ENCODE measurements at regions not wholly inside any gene's neighbourhood (a gene's known extent, or its start where the extent isn't known, plus 50 kb on each side); places are given as distances from the start of the nearest gene placed in this dataset.

GRCh38 chr13:84500016-84500415 lies 617.7 kb upstream of the SLITRK1 start:
- Histone ChIP-seq H4K20me1 (ENCODE audit: control insufficient read depth, insufficient read depth, low read depth, low read length) (no peaks in the 10 kb centered on the region), H3K4me1 (ENCODE audit: control insufficient read depth, low read length) (no peaks in the 10 kb centered on the region), H3K4me2 (ENCODE audit: low read length) (no peak overlapping the region), H3K9me3 (ENCODE audit: control insufficient read depth, insufficient read depth, low read length) (no peaks in the 10 kb centered on the region), H3K79me2 (ENCODE audit: control insufficient read depth, low read length) (no peaks in the 10 kb centered on the region), H3K36me3 (ENCODE audit: control insufficient read depth, low read length) (no peaks in the 10 kb centered on the region), H3K9me2 (replicated peaks; ENCODE audit: control insufficient read depth, low read length) (no peaks in the 10 kb centered on the region), H3F3A (ENCODE audit: control insufficient read depth, insufficient read depth) (no peaks in the 10 kb centered on the region), H3K4me3 (ENCODE audit: low read length) (no peak overlapping the region), H3K27ac (ENCODE audit: low read depth, low read length) (no peak overlapping the region), H3K27me3 (ENCODE audit: control insufficient read depth, low read length) (no peaks in the 10 kb centered on the region)
- TF ChIP-seq CTCF (IDR thresholded peaks at IDR 0.05; ENCODE audit: low read depth, low read length, poor library complexity, severe bottlenecking) = no peak
- TF ChIP-seq EZH2phosphoT487 (IDR thresholded peaks at IDR 0.05; ENCODE audit: borderline replicate concordance, low read length) = no peak

GRCh38 chr13:84497613-84498012 lies 615.3 kb upstream of the SLITRK1 start:
- no peaks in the 10 kb centered on the region for H4K20me1 ChIP-seq (ENCODE audit: control insufficient read depth, insufficient read depth, low read depth, low read length)
- H3F3A ChIP-seq (ENCODE audit: control insufficient read depth, insufficient read depth) = no peaks in the 10 kb centered on the region
- H3K4me2 ChIP-seq (ENCODE audit: low read length) = no peak overlapping the region
- H3K79me2 ChIP-seq (ENCODE audit: control insufficient read depth, low read length) = no peaks in the 10 kb centered on the region
- no peaks in the 10 kb centered on the region for H3K36me3 ChIP-seq (ENCODE audit: control insufficient read depth, low read length)
- no peaks in the 10 kb centered on the region for H3K4me1 ChIP-seq (ENCODE audit: control insufficient read depth, low read length)
- no peak overlapping the region for H3K27ac ChIP-seq (ENCODE audit: low read depth, low read length)
- no peaks in the 10 kb centered on the region for H3K9me3 ChIP-seq (ENCODE audit: control insufficient read depth, insufficient read depth, low read length)
- no peak for TF ChIP-seq CTCF (IDR thresholded peaks at IDR 0.05; ENCODE audit: low read depth, low read length, poor library complexity, severe bottlenecking)
- no peak for TF ChIP-seq EZH2phosphoT487 (IDR thresholded peaks at IDR 0.05; ENCODE audit: borderline replicate concordance, low read length)
- no peaks in the 10 kb centered on the region for H3K9me2 ChIP-seq (replicated peaks; ENCODE audit: control insufficient read depth, low read length)
- H3K27me3 ChIP-seq (ENCODE audit: control insufficient read depth, low read length) = no peaks in the 10 kb centered on the region
- H3K4me3 ChIP-seq (ENCODE audit: low read length) = no peak overlapping the region

- no peak overlapping the region for H3K27ac ChIP-seq (ENCODE audit: low read depth, low read length)
- H3K9me3 ChIP-seq (ENCODE audit: control insufficient read depth, insufficient read depth, low read length) = no peaks in the 10 kb centered on the region; the same call in 1 of the 2 replicates
- H4K20me1 ChIP-seq (ENCODE audit: control insufficient read depth, insufficient read depth, low read depth, low read length) = no peaks in the 10 kb centered on the region
- no peaks in the 10 kb centered on the region for H3K9me2 ChIP-seq (replicated peaks; ENCODE audit: control insufficient read depth, low read length)
- no peak overlapping the region for H3K4me2 ChIP-seq (ENCODE audit: low read length)
- no peaks in the 10 kb centered on the region for H3K36me3 ChIP-seq (ENCODE audit: control insufficient read depth, low read length)
- H3F3A ChIP-seq (ENCODE audit: control insufficient read depth, insufficient read depth) = no peaks in the 10 kb centered on the region
- no peaks in the 10 kb centered on the region for H3K4me1 ChIP-seq (ENCODE audit: control insufficient read depth, low read length)
- H3K79me2 ChIP-seq (ENCODE audit: control insufficient read depth, low read length) = no peaks in the 10 kb centered on the region
- TF ChIP-seq CTCF (IDR thresholded peaks at IDR 0.05; ENCODE audit: low read depth, low read length, poor library complexity, severe bottlenecking) (no peak), EZH2phosphoT487 (IDR thresholded peaks at IDR 0.05; ENCODE audit: borderline replicate concordance, low read length) (no peak)
- H3K27me3 ChIP-seq (ENCODE audit: control insufficient read depth, low read length) = no peaks in the 10 kb centered on the region
- no peak overlapping the region for H3K4me3 ChIP-seq (ENCODE audit: low read length)
Measured at GRCh38 chr13:84491952-84492351, 609.7 kb upstream of the SLITRK1 start.

GRCh38 chr13:84487752-84488151 lies 605.5 kb upstream of the SLITRK1 start:
- Histone ChIP-seq H3K4me2 (ENCODE audit: low read length) (no peak overlapping the region), H3K9me3 (ENCODE audit: control insufficient read depth, insufficient read depth, low read length) (no peaks in the 10 kb centered on the region; the same call in 1 of the 2 replicates), H4K20me1 (ENCODE audit: control insufficient read depth, insufficient read depth, low read depth, low read length) (no peaks in the 10 kb centered on the region), H3K27ac (ENCODE audit: low read depth, low read length) (no peak overlapping the region), H3K27me3 (ENCODE audit: control insufficient read depth, low read length) (no peaks in the 10 kb centered on the region), H3K9me2 (replicated peaks; ENCODE audit: control insufficient read depth, low read length) (no peaks in the 10 kb centered on the region; the same call in 1 of the 2 replicates), H3K4me3 (ENCODE audit: low read length) (no peak overlapping the region), H3K4me1 (ENCODE audit: control insufficient read depth, low read length) (no peaks in the 10 kb centered on the region), H3F3A (ENCODE audit: control insufficient read depth, insufficient read depth) (no peaks in the 10 kb centered on the region), H3K79me2 (ENCODE audit: control insufficient read depth, low read length) (no peaks in the 10 kb centered on the region), H3K36me3 (ENCODE audit: control insufficient read depth, low read length) (no peaks in the 10 kb centered on the region)
- TF ChIP-seq EZH2phosphoT487 (IDR thresholded peaks at IDR 0.05; ENCODE audit: borderline replicate concordance, low read length) = no peak
- TF ChIP-seq CTCF (IDR thresholded peaks at IDR 0.05; ENCODE audit: low read depth, low read length, poor library complexity, severe bottlenecking) = no peak

All from DOHH2 (cell line).